H1 (cell line): ENCODE measurements at regions not wholly inside any gene's neighbourhood (a gene's known extent, or its start where the extent isn't known, plus 50 kb on each side); places are given as distances from the start of the nearest gene placed in this dataset.

Source experiments
- CTCF ChIA-PET: fragments of 300-600 bp; sonication (Branson Sonifier 250); formaldehyde crosslinking; loops from one replicate; lab custom pipeline; 2021; ENCODE audit not compliant: partially characterized antibody; lab: Charles Lee
- POLR2A ChIA-PET: fragments of 300-600 bp; sonication (Branson Sonifier 250); formaldehyde crosslinking; loops from one replicate; lab custom pipeline; 2021; ENCODE audit warnings: inconsistent platforms; ENCODE audit not compliant: partially characterized antibody; lab: Charles Lee
- DNase-seq, 2 experiments: peaks; one replicate each; pipeline versions ENCODE4 v3.0.0 to v3.0.0-alpha.2; 2010 to 2022; ENCODE audit warnings: low spot score in 2 of 2, low read depth in 1 of 2, mixed read lengths in 1 of 2
- FAIRE-seq: peaks from 2 replicates; lab custom pipeline; 2011; peaks lifted over from hg19 to GRCh38; lab: Jason Lieb, UNC
- H2AFZ ChIP-seq: 2 replicates; pipeline ENCODE4 v1.8.1; 2012; ENCODE audit warnings: low read length, inconsistent platforms
- H2AK5ac ChIP-seq: 2 replicates; pipeline ENCODE4 v1.6.1; 2013; ENCODE audit warnings: low read depth, low read length
- H2BK120ac ChIP-seq: replicated peaks from 2 replicates; pipeline ENCODE3; 2013; ENCODE audit warnings: low read depth, low read length, inconsistent platforms
- H2BK12ac ChIP-seq: 2 replicates; pipeline ENCODE4 v1.6.1; 2013; ENCODE audit warnings: low read depth, low read length
- H2BK15ac ChIP-seq: 2 replicates; pipeline ENCODE4 v1.6.1; 2013; ENCODE audit warnings: low read length
- H2BK20ac ChIP-seq: 2 replicates; pipeline ENCODE4 v1.6.1; 2013; ENCODE audit warnings: low read length
- H2BK5ac ChIP-seq: 2 replicates; pipeline ENCODE4 v1.6.1; 2013; ENCODE audit warnings: low read depth, low read length
- H3K14ac ChIP-seq: 2 replicates; pipeline ENCODE4 v1.6.1; 2013; ENCODE audit warnings: inconsistent platforms; ENCODE audit not compliant: insufficient read length
- H3K18ac ChIP-seq: 2 replicates; pipeline ENCODE4 v1.6.1; 2013; ENCODE audit warnings: low read length; ENCODE audit errors: extremely low read depth
- H3K23ac ChIP-seq: 2 replicates; pipeline ENCODE4 v1.6.1; 2013; ENCODE audit warnings: inconsistent platforms; ENCODE audit not compliant: insufficient read length
- H3K23me2 ChIP-seq: 2 replicates; pipeline ENCODE4 v1.6.1; 2013; ENCODE audit warnings: low read depth, low read length
- H3K27ac ChIP-seq: 2 replicates; pipeline ENCODE4 v1.6.1; 2011; ENCODE audit warnings: low read depth, low read length, inconsistent platforms
- H3K27me3 ChIP-seq, 4 experiments: replicated peaks in 1 of 4; 1 replicate in 1 of 4; 2 replicates in 3 of 4; pipeline versions ENCODE4 v1.6.1 to v1.8.1; 2011 to 2013; ENCODE audit warnings: low read length in 3 of 4, mild to moderate bottlenecking in 3 of 4, inconsistent platforms in 2 of 4, mixed read lengths in 2 of 4, moderate library complexity in 1 of 4; ENCODE audit not compliant: control insufficient read depth in 3 of 4, insufficient read depth in 3 of 4; ENCODE audit errors: extremely low read depth in 1 of 4
- H3K36me3 ChIP-seq, 4 experiments: 2 replicates each; pipeline versions ENCODE4 v1.6.1 to v1.8.1; 2011 to 2013; ENCODE audit warnings: mild to moderate bottlenecking in 4 of 4, low read length in 3 of 4, moderate library complexity in 2 of 4, control low read depth in 1 of 4, inconsistent platforms in 1 of 4; ENCODE audit not compliant: insufficient read depth in 4 of 4, control insufficient read depth in 2 of 4
- H3K4ac ChIP-seq: replicated peaks from 2 replicates; pipeline ENCODE3; 2013; ENCODE audit warnings: low read length, low read depth, mixed read lengths, inconsistent platforms; ENCODE audit not compliant: insufficient read length
- H3K4me1 ChIP-seq, 4 experiments: replicated peaks in 1 of 4; 1 replicate in 1 of 4; 2 replicates in 3 of 4; pipeline versions ENCODE4 v1.6.1 to v1.8.1; 2011 to 2013; ENCODE audit warnings: low read length in 3 of 4, inconsistent platforms in 2 of 4, mixed read lengths in 1 of 4; ENCODE audit not compliant: insufficient read depth in 4 of 4, control insufficient read depth in 3 of 4
- H3K4me2 ChIP-seq, 2 experiments: 2 replicates each; pipeline versions ENCODE4 v1.6.1 to v1.8.1; 2011 to 2013; ENCODE audit warnings: low read depth in 2 of 2, low read length in 2 of 2, control low read depth in 1 of 2, inconsistent platforms in 1 of 2, mild to moderate bottlenecking in 1 of 2; ENCODE audit not compliant: insufficient read depth in 1 of 2
- H3K4me3 ChIP-seq, 4 experiments: fragments of 200-600, 300-600 bp in 1 of 4; sonication (generic), shearing (Covaris generic), sonication (Bioruptor Twin) in 1 of 4; 2 replicates each; pipeline versions ENCODE4 v1.5.1 to v1.8.1; 2011 to 2016; ENCODE audit warnings: low read length in 4 of 4, low read depth in 3 of 4, control low read depth in 2 of 4, inconsistent platforms in 2 of 4, mild to moderate bottlenecking in 2 of 4, mixed read lengths in 1 of 4, moderate library complexity in 1 of 4; ENCODE audit not compliant: insufficient read depth in 2 of 4; ENCODE audit errors: extremely low read depth in 1 of 4
- H3K56ac ChIP-seq: replicated peaks from 2 replicates; pipeline ENCODE3; 2013; ENCODE audit warnings: low read depth, mild to moderate bottlenecking, mixed read lengths, low read length, inconsistent platforms; ENCODE audit not compliant: insufficient read length
- H3K79me1 ChIP-seq: 2 replicates; pipeline ENCODE4 v1.6.1; 2013; ENCODE audit warnings: low read depth, low read length, control low read depth
- H3K79me2 ChIP-seq, 2 experiments: 2 replicates each; pipeline versions ENCODE4 v1.6.1 to v1.8.1; 2012 to 2013; ENCODE audit warnings: low read length in 2 of 2, mild to moderate bottlenecking in 2 of 2, inconsistent platforms in 1 of 2; ENCODE audit not compliant: insufficient read depth in 2 of 2, control insufficient read depth in 1 of 2
- H3K9ac ChIP-seq, 4 experiments: replicated peaks in 1 of 4; 1 replicate in 1 of 4; 2 replicates in 3 of 4; pipeline versions ENCODE4 v1.6.1 to v1.8.1; 2011 to 2013; ENCODE audit warnings: low read depth in 3 of 4, low read length in 3 of 4, control low read depth in 2 of 4, mild to moderate bottlenecking in 2 of 4, moderate library complexity in 2 of 4, inconsistent platforms in 1 of 4; ENCODE audit errors: extremely low read depth in 1 of 4
- H3K9me3 ChIP-seq, 2 experiments: 2 replicates each; pipeline versions ENCODE4 v1.6.1 to v1.8.1; 2012 to 2013; ENCODE audit warnings: mild to moderate bottlenecking in 2 of 2, moderate library complexity in 2 of 2, control low read depth in 1 of 2, inconsistent platforms in 1 of 2, low read depth in 1 of 2, low read length in 1 of 2, mixed read lengths in 1 of 2; ENCODE audit not compliant: insufficient read depth in 2 of 2
- H4K20me1 ChIP-seq, 2 experiments: replicated peaks in 1 of 2; 2 replicates each; pipeline versions ENCODE3 to v1.8.1; 2011 to 2013; ENCODE audit warnings: inconsistent platforms in 2 of 2, low read length in 2 of 2, mild to moderate bottlenecking in 1 of 2; ENCODE audit not compliant: insufficient read depth in 2 of 2, control insufficient read depth in 1 of 2
- H4K5ac ChIP-seq: 2 replicates; pipeline ENCODE4 v1.6.1; 2013; ENCODE audit warnings: low read length, low read depth, mixed read lengths, inconsistent platforms; ENCODE audit not compliant: insufficient read length
- H4K8ac ChIP-seq: 2 replicates; pipeline ENCODE4 v1.8.0; 2013; ENCODE audit warnings: mild to moderate bottlenecking, moderate library complexity, low read length, inconsistent platforms; ENCODE audit not compliant: insufficient read depth; ENCODE audit errors: extremely low read depth
- H4K91ac ChIP-seq: replicated peaks from 2 replicates; pipeline ENCODE3; 2013; ENCODE audit warnings: low read length, mixed read lengths, inconsistent platforms; ENCODE audit not compliant: insufficient read length
- BRCA1 ChIP-seq: IDR thresholded peaks from 2 replicates; pipeline ENCODE4 v1.6.1; 2012; ENCODE audit warnings: low read depth, low read length, improper control_type of control experiment
- E2F6 ChIP-seq: IDR thresholded peaks from 2 replicates; pipeline ENCODE4 v1.6.1; 2012; ENCODE audit warnings: inconsistent platforms
- HDAC2 ChIP-seq, 2 experiments: fragments of 300-600 bp in 1 of 2; sonication (generic) in 1 of 2; IDR thresholded peaks; 2 replicates each; pipeline ENCODE4 v1.6.1; 2011 to 2012; ENCODE audit warnings: low read depth in 2 of 2, low read length in 2 of 2, mild to moderate bottlenecking in 2 of 2, moderate library complexity in 2 of 2, borderline replicate concordance in 1 of 2, inconsistent platforms in 1 of 2
- MAFK ChIP-seq: IDR thresholded peaks from 2 replicates; pipeline ENCODE4 v1.6.1; 2012; ENCODE audit warnings: low read depth, mild to moderate bottlenecking, improper control_type of control experiment, low read length
- NANOG ChIP-seq: IDR thresholded peaks from 2 replicates; pipeline ENCODE4 v1.6.1; 2011; ENCODE audit warnings: low read length, low read depth, mild to moderate bottlenecking, inconsistent platforms; ENCODE audit not compliant: insufficient read depth, poor library complexity, severe bottlenecking
- NRF1 ChIP-seq: IDR thresholded peaks from 2 replicates; pipeline ENCODE4 v1.6.1; 2011; ENCODE audit warnings: mild to moderate bottlenecking, low read depth, low read length, improper control_type of control experiment
- POLR2A ChIP-seq, 2 experiments: IDR thresholded peaks; 1 replicate in 1 of 2; 2 replicates in 1 of 2; pipeline ENCODE4 v1.6.1; 2011; ENCODE audit warnings: low read depth in 2 of 2, low read length in 2 of 2, mild to moderate bottlenecking in 2 of 2; ENCODE audit errors: control extremely low read depth in 1 of 2
- RFX5 ChIP-seq: IDR thresholded peaks from 2 replicates; pipeline ENCODE4 v1.6.1; 2011; ENCODE audit warnings: low read depth, low read length, improper control_type of control experiment, borderline replicate concordance
- SIN3A ChIP-seq, 2 experiments: IDR thresholded peaks in 1 of 2; conservative IDR thresholded peaks in 1 of 2; 2 replicates each; pipeline ENCODE4 v1.6.1; 2011 to 2012; ENCODE audit warnings: low read length in 2 of 2, improper control_type of control experiment in 1 of 2, low read depth in 1 of 2, mild to moderate bottlenecking in 1 of 2
- YY1 ChIP-seq: IDR thresholded peaks from 2 replicates; pipeline ENCODE4 v1.6.1; 2011; ENCODE audit warnings: low read depth, mild to moderate bottlenecking, low read length
- WGBS, 2 experiments: shearing (Covaris generic) in 1 of 2; methylation state at CpG; one replicate each; pipeline versions ENCODE4 v1.1.6 to v1.1.7; 2013 to 2015; ENCODE audit warnings: low lambda C conversion rate in 2 of 2, mixed read lengths in 2 of 2, inconsistent platforms in 1 of 2, low coverage in 1 of 2, missing lambda C conversion rate in 1 of 2; ENCODE audit not compliant: insufficient replicate concordance in 2 of 2, insufficient coverage in 1 of 2, insufficient read length in 1 of 2; ENCODE audit errors: extremely low coverage in 1 of 2, missing lambda C conversion rate in 1 of 2; 5-methylcytosine and 5-hydroxymethylcytosine counted together
- TF ChIP-seq, protein P1 (sequence below): IDR thresholded peaks from 2 replicates; pipeline ENCODE4 v1.6.1; 2011; ENCODE audit warnings: low read depth, mild to moderate bottlenecking, low read length; ENCODE audit not compliant: insufficient read depth

DNA sequence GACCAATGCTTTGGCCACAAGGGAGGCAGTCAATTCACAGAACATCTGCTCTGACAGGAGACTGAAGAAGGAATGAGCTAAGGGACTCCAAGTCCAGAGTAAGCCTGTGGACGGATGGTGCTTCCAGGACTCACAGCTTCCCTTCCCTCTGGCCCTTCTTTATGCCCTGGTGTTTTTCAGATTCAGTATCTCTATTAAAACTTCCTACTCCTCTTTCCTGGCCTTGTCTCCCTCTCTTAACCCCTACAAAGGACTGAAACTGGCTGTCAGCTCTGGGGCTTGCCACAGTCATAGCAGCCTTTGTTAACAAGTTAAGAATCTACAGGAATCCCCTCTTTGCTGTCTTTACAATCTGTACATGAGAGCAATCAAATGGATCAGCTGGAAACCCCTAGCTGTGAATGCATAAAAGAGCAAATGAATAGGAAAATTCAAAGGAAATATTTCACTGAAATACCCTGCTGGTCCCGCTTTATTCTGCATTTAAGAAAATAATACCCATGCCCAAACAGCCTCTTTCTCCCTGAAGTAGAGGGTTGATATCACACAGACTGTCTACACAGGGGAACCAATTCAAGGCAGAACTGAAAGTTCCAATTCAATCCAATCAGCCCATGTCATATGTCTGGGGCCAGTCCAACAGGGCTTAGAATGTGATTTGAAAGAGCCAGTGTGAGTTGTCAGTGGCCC lies 192.3 kb downstream of the MZT1 start:
- Histone ChIP-seq H3K23ac (no peak overlapping the region), H3K9me3 (no peaks in the 10 kb centered on the region), H3K27ac (no peak overlapping the region), H4K91ac (no peak overlapping the region), H3K9ac (no peak overlapping the region), H2BK120ac (no peak overlapping the region), H2BK5ac (no peak overlapping the region), H3K23me2 (0 out of 2 replicates have a peak, but pooled peaks cover 1% of the 10 kb centered on the region), H3K4me2 (no peak overlapping the region), H2BK12ac (no peak overlapping the region), H3K79me1 (no peaks in the 10 kb centered on the region), H4K5ac (no peak overlapping the region), H2BK15ac (no peak overlapping the region), H2BK20ac (no peak overlapping the region), H3K14ac (no peak overlapping the region), H3K56ac (no peak overlapping the region), H3K18ac (peak overlapping the region; percentile 63; the same call in 1 of the 2 replicates), H3K36me3 (no peaks in the 10 kb centered on the region), H3K4me1 (peaks cover 0 to 8% (median under 1%) of the 10 kb centered on the region in 4 experiments; a peak in 2 of 7 replicates), H2AK5ac (no peak overlapping the region), H3K27me3 (peaks cover 0 to 1% (median 0%) of the 10 kb centered on the region in 4 experiments; a peak in 2 of 7 replicates), H2AFZ (no peak overlapping the region), H3K4me3 (no peak overlapping the region), H4K20me1 (no peaks in the 10 kb centered on the region), H3K79me2 (no peaks in the 10 kb centered on the region), H4K8ac (no peak overlapping the region; the same call in 1 of the 2 replicates), H3K4ac (no peak overlapping the region)
- DNase-seq (no peak), FAIRE-seq (no peak)
- POLR2A ChIA-PET, result interaction anchor here (1.1 kb wide), 1 partner anchor 8 kb away, joined by 3 read pairs; no protein-coding TSS in a partner anchor
- CTCF ChIA-PET, result interaction anchor here (1.1 kb wide), 1 partner anchor 32 kb away, joined by 4 read pairs; no protein-coding TSS in a partner anchor
- 85% methylated on average over 2 of the region's 2 CpGs; no CpG with 5 or more reads in 1 of the 2 experiments for WGBS, 2 experiments
- no peak for TF ChIP-seq POLR2A (IDR thresholded peaks at IDR 0.05; ENCODE audit: control extremely low read depth in 1 of 2, low read depth in 2 of 2, low read length in 2 of 2)
- TF ChIP-seq BRCA1, result no peak
- TF ChIP-seq NANOG, result no peak
- TF ChIP-seq YY1, result no peak
- no peak for TF ChIP-seq SIN3A (conservative IDR thresholded peaks at IDR 0.05 in 1 of 2, IDR thresholded peaks at IDR 0.05 in 1 of 2; ENCODE audit: low read depth in 1 of 2, low read length in 2 of 2)
- TF ChIP-seq RFX5, result no peak
- TF ChIP-seq E2F6, result no peak
- TF ChIP-seq, protein P1, sequence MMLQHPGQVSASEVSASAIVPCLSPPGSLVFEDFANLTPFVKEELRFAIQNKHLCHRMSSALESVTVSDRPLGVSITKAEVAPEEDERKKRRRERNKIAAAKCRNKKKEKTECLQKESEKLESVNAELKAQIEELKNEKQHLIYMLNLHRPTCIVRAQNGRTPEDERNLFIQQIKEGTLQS, result no peak
- TF ChIP-seq MAFK, result no peak
- no peak for TF ChIP-seq HDAC2 (IDR thresholded peaks at IDR 0.05; ENCODE audit: borderline replicate concordance in 1 of 2, low read depth in 2 of 2, low read length in 2 of 2)
- no peak for TF ChIP-seq NRF1
